Breast epithelium (tissue), 4 donors: ENCODE measurements at regions not wholly inside any gene's neighbourhood (a gene's known extent, or its start where the extent isn't known, plus 50 kb on each side); places are given as distances from the start of the nearest gene placed in this dataset.

Experiments
- DNase-seq, 2 donors: peaks; one replicate each; pipeline ENCODE4 v3.0.0-alpha.2; 2019; ENCODE audit warnings: low spot score in 2 of 2
- H3K27ac ChIP-seq, 2 donors: fragments of 200-600 bp; sonication (generic) in 1 of 2; one replicate each; pipeline ENCODE4 v1.5.1; 2016 to 2019; ENCODE audit warnings: mild to moderate bottlenecking in 1 of 2
- H3K27me3 ChIP-seq, 2 donors: fragments of 200-600 bp; sonication (generic) in 1 of 2; one replicate each; pipeline versions ENCODE4 v1.5.1 to v1.6.0; 2017 to 2019; ENCODE audit warnings: control low read depth in 1 of 2, mild to moderate bottlenecking in 1 of 2
- H3K36me3 ChIP-seq: fragments of 200-600 bp; one replicate; pipeline ENCODE4 v1.5.1; 2019
- H3K4me1 ChIP-seq, 2 donors: fragments of 200-600 bp; sonication (generic); one replicate each; pipeline ENCODE4 v1.5.1; 2016 to 2019; ENCODE audit warnings: control low read depth in 1 of 2
- H3K4me3 ChIP-seq, 3 donors: fragments of 200-600 bp; sonication (generic); 1 replicate in 2 of 3; 2 replicates in 1 of 3; pipeline ENCODE4 v1.5.1; 2016 to 2019; ENCODE audit warnings: mild to moderate bottlenecking in 3 of 3, moderate library complexity in 2 of 3
- H3K9me3 ChIP-seq, 2 donors: fragments of 200-600 bp; sonication (generic) in 1 of 2; one replicate each; pipeline ENCODE4 v1.5.1; 2016 to 2019; ENCODE audit warnings: control low read depth in 1 of 2
- CTCF ChIP-seq, 3 donors: fragments of 450-650 bp; IDR thresholded peaks; one replicate each; pipeline ENCODE4 v1.5.1; 2016 to 2017; ENCODE audit warnings: antibody characterized with exemption in 3 of 3, mild to moderate bottlenecking in 3 of 3, moderate library complexity in 3 of 3
- POLR2A ChIP-seq: fragments of 450-650 bp; IDR thresholded peaks from one replicate; pipeline ENCODE4 v1.6.1; 2016; ENCODE audit warnings: antibody characterized with exemption, mild to moderate bottlenecking, moderate library complexity
- POLR2AphosphoS5 ChIP-seq, 3 donors: sonication (generic); formaldehyde crosslinking; IDR thresholded peaks; one replicate each; pipeline ENCODE4 v1.6.1; 2017; ENCODE audit warnings: antibody characterized with exemption in 3 of 3
- intact Hi-C: fragments of 100-400 bp; cut with DNase I; formaldehyde crosslinking; loops from one replicate; pipeline ENCODE4 v1.15.1; 2023; ENCODE audit warnings: low total_unique reads

DNA sequence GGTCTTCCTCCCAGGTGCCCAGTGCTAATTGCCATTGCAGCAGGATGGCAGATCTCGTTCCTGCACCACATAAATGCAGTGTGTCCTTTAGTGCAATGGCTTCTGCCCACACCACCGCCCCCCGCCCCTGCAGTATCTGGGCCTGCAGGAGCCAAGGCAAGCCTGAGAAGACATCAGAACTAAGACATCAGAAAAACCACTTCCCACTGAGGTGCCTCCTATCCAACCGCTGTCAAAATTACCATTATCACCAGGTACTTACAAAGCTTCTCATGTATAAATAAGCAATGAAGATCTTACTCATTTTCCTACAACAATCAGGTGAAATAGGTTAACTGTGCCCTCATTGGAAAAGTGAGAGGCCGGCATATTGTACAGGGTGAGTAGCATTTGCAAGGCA is 228.8 kb downstream of the FBXO15 start:
- TF ChIP-seq POLR2A (no peak), POLR2AphosphoS5 (IDR thresholded peaks at IDR 0.05) (no peak), CTCF (IDR thresholded peaks at IDR 0.05) (no peak)

DNA sequence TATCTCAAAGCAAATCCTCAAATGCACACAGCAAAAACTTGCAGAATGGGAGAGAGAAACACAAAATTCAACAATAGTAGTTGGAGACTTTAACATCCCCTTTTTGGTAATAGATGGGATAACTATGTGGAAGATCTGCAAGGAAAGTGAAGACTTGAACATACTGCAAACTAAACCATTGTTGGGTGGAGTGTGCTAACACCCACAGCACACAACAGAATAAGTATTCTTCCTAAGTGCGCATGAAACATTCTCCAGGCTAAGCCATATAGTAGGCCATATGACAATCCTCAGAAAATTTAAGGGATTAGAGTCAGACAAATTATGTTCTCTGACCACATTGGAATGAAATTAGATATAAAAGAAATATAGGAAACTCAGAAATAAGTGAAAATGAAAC is 230.6 kb downstream of the FBXO15 start:
- H3K9me3 ChIP-seq = no peaks in the 10 kb centered on the region
- H3K36me3 ChIP-seq = no peaks in the 10 kb centered on the region
- intact Hi-C loops = no loop called here
- no peak for TF ChIP-seq POLR2A
- TF ChIP-seq POLR2AphosphoS5 (IDR thresholded peaks at IDR 0.05) = no peak
- TF ChIP-seq CTCF (IDR thresholded peaks at IDR 0.05) = no peak
- no peak overlapping the region for H3K27ac ChIP-seq
- H3K4me1 ChIP-seq = no peaks in the 10 kb centered on the region
- DNase-seq = no peak
- no peaks in the 10 kb centered on the region for H3K27me3 ChIP-seq
- H3K4me3 ChIP-seq = no peak overlapping the region

More for the DNA sequence above, 228.8 kb downstream of the FBXO15 start:
- no peaks in the 10 kb centered on the region for H3K9me3 ChIP-seq
- no peaks in the 10 kb centered on the region for H3K27me3 ChIP-seq
- H3K36me3 ChIP-seq = no peaks in the 10 kb centered on the region
- H3K27ac ChIP-seq = no peak overlapping the region
- no peak overlapping the region for H3K4me3 ChIP-seq
- DNase-seq = no peak
- H3K4me1 ChIP-seq = no peaks in the 10 kb centered on the region
- intact Hi-C loops = no loop called here

DNA sequence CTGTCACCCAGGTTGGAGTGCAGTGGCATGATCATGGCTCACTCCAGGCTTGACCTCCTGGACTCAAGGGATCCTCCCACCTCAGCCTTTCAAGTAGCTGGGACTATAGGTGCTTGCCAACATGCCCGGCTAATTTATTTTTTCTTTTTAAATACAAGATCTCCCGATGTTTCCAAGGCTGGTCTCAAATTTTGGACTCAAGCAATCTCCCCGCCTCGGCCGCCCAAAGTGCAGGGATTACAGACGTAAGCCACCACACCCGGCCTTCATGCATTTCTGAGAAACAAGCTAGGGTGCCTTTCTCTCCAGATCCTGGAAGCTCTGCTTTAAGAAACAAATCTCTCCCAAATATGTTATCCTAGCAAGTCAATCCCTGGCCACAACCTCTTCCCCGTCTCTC is 234.1 kb downstream of the FBXO15 start:
- Histone ChIP-seq H3K4me1 (no peaks in the 10 kb centered on the region), H3K36me3 (no peaks in the 10 kb centered on the region), H3K9me3 (no peaks in the 10 kb centered on the region), H3K4me3 (no peak overlapping the region), H3K27me3 (no peaks in the 10 kb centered on the region), H3K27ac (no peak overlapping the region)
- intact Hi-C loops = no loop called here
- no peak for TF ChIP-seq POLR2AphosphoS5 (IDR thresholded peaks at IDR 0.05)
- no peak for TF ChIP-seq POLR2A
- no peak for TF ChIP-seq CTCF (IDR thresholded peaks at IDR 0.05)
- DNase-seq = no peak

- H3K9me3 ChIP-seq = no peaks in the 10 kb centered on the region
- no peak overlapping the region for H3K27ac ChIP-seq
- DNase-seq = no peak
- no peaks in the 10 kb centered on the region for H3K36me3 ChIP-seq
- peaks cover 0 to 3% of the 10 kb centered on the region in 2 donors for H3K27me3 ChIP-seq
- TF ChIP-seq POLR2AphosphoS5 (IDR thresholded peaks at IDR 0.05) (no peak), POLR2A (no peak), CTCF (IDR thresholded peaks at IDR 0.05) (no peak)
- intact Hi-C loops = no loop called here
- no peaks in the 10 kb centered on the region for H3K4me1 ChIP-seq
- H3K4me3 ChIP-seq = no peak overlapping the region
Measured at GRCh38 chr18:73908323-73908722, 239.3 kb downstream of the FBXO15 start.

DNA sequence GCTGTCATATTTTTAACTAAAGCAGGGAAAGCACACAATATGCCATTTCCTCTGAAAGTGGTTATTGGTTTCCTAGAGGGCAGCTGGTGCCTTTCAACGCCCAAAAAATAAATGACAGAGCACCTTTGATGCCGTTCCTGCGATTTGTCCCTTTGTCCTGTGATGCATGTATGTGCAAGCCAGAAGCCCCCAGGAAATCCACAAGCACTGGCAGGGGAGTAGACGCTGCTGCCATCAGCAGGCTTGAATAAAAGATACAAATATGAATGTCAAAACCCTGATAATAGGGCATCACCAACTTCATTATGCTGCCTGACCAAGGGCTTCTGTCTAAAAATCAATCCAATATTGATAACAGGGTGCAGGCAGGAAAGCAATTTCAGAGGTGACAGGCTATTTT is 246.1 kb downstream of the FBXO15 start:
- Histone ChIP-seq H3K27me3 (peaks cover 0 to 1% of the 10 kb centered on the region in 2 donors), H3K27ac (no peak overlapping the region), H3K4me1 (no peaks in the 10 kb centered on the region), H3K36me3 (no peaks in the 10 kb centered on the region), H3K9me3 (no peaks in the 10 kb centered on the region), H3K4me3 (no peak overlapping the region)
- intact Hi-C loops = no loop called here
- no peak for DNase-seq
- TF ChIP-seq CTCF (IDR thresholded peaks at IDR 0.05) = no peak
- no peak for TF ChIP-seq POLR2AphosphoS5 (IDR thresholded peaks at IDR 0.05)
- no peak for TF ChIP-seq POLR2A
